GM18511 (cell line): ENCODE measurements at regions not wholly inside any gene's neighbourhood (a gene's known extent, or its start where the extent isn't known, plus 50 kb on each side); places are given as distances from the start of the nearest gene placed in this dataset.
"Not testable (repeated sequence)": the region's sequence is repeated elsewhere in the genome, so short reads cannot be mapped to it uniquely, and the experiment has no call there.

Experiments
- ATAC-seq: cut with Tn5 transposase; IDR thresholded peaks from one replicate; pipeline ENCODE4 v1.9.1; 2021; ENCODE audit warnings: mild to moderate bottlenecking, moderate library complexity; ENCODE audit not compliant: unreplicated experiment

DNA sequence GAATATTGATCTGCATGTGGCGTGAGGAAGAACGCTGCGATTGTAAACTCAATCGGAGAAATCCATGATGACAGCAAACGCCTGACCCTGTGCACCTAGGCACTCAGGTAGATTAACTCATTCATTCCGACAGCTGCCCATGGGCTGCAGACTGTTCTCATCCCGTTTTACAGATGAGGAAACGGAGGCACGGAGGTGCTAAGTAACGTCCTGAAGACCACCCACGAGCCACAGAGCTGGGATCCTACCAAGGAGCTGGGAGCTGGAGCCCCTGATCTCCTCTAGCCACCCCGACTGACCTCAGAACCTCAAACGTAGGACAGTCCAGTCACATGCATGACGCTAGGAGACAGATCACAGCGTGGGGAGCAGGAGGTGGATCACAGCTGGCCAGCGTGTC is 1092.7 kb downstream of the BRD1 start:
- ATAC-seq = no peak

DNA sequence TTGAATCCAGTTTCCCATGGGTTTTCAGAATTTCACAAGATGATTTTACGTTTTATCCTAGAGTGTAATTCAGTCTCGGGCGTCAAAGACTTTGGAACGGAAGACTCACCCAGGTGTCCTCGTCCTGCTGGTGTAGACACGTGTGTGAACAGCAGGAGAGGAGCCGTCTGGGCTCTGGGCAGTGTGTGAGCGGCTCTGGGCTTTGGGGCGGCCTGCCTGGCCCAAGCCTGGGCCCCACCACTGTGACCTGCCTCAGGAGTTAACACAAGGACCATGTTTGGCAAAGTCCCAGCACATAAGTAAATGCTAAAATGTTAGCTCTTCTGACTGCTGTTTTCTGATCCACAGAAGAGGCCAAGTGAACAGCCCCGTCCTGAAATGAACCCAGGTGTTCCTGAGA is 1093.3 kb downstream of the BRD1 start:
- no peak for ATAC-seq

DNA sequence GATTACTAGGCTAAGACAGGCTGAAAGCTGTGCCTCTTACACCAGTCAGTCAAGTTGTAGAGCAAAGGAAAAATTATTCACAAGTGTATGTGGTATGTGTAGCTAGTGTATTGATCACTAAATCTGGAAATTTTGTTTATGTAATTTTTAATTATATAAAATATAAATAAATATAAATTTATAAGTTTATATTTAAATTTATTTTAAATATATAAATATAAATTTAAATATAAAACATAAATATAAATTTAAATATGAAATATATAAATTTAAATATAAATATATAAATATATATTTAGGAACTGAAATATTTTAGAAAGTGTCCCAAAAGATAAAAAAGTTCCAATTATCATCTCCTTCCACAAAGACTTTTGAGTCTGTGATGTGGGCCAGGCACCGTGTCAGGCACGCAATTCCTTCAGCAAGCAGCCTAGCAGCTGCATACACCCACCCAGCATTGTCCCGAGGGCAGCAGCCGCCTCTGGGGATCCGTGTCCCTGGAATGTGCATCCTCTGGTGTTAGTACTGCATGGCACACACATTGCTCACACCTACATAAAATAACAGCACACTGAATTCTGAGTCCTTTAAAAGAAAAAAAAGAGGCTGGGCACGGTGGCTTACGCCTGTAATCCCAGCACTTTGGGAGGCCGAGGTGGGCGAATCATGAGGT is 1098.0 kb downstream of the BRD1 start:
- no peak for ATAC-seq

DNA sequence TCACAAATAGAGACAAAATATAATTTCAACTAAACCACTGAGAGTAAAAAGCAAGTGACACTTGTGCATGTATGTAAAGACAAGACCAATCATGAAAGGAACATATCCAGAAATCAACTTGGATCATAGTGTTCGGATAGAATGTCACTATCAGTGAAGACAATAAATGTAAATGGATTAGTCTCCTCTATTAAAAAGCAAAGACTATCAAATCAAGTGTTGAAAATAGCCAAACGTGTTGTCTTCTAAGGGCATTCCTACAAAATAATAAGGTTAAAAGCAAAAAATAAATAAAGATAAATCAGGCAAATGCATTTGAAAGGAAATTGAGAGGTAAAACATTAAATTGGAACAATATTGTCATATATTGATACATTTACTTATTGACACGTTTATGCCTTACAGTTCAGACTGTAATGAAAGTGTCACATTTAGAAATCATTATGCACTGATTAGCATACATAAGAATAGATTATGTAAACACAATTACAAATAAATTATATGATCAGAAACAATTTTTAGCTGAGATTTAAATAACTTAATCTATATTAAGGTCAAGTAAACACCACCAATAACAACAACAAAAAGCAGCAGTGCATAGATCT is 1100.1 kb downstream of the BRD1 start:
- ATAC-seq = no peak

DNA sequence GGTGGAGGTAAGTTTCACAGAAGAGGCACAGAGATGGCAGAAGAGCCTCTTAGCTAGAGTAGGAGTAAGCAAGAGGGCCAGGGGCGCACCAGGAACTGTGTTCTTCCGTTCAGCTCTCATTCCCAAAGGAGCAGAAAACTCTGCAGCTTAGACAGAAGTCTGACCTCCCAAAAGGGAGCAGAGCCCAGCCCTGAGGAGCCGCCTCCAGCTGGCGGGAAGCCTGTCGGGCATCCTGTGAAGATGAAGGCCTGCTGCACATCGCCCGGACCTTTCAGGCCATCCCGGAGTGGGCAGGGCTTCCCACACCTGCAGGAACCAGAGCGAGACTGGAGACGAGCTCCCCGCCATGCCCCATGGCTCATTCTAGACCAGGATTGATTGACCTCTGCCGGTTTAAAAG is 1102.8 kb downstream of the BRD1 start:
- no peak for ATAC-seq

DNA sequence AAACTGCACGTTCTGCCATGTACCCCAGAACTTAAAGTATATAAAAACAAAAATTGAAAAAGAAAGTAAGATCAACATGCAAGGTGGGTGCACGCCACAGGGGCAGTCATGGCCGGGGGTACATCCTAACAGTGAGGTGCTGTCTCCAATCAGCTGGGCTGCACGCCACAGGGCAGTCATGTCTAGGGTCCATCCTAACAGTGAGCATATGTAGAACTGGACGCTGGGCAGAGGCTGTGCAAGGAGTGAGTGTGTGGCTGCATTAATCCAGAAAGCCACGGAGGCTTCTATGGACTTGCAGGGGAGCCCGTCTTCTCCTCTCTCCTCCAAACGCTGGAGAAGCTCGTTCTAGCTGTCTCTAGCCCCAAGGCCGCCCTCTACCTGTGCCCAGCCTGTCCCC is 1105.0 kb downstream of the BRD1 start:
- no peak for ATAC-seq

DNA sequence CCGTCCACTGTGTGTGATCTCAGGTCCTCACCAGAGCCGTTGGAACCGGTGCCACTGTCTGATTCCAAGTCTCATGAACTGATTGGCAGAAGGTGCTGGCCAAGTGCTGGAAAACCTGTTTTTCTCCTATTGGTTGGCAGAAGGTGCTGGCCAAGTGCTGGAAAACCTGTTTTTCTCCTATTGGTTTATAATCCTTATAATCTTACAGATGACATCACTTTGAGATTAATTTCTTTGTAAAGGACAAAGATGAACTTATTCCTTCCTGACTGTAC is 1106.3 kb downstream of the BRD1 start:
- ATAC-seq = no peak

DNA sequence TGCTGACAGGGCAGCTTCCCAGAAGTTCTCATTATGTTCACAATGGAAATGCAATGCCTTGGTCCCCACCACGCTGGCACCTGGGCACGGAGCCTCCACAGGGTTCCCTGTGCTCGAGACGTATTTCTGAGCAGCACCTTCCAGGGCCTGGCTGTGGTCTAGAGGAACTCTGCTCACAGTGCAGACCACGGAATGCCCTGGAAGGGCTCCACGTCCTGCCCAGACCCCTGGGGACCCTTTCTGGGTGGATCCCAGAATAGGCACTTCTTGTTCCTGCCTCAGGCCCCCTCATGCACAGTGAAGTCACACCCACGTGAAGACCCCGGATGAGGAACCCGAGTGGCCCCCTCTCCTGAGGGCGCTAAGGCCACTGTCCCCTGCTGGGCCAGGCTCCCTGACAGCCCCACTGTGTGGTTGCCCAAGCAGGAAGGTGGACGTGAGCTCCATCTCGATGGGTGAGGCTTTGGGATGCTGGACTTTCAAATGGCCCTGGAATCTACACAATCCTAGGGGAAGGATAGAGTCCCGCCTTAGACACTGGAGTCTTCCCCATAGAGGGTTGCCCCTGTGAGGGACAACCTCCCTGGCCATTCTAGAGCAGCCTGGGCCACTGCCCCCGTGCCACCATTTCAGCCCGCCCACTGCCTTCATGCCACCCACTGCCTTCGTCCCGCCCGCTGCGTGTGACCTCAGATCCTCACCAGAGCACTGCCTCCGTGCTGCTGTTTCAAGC is 1106.8 kb downstream of the BRD1 start:
- ATAC-seq = no peak

DNA sequence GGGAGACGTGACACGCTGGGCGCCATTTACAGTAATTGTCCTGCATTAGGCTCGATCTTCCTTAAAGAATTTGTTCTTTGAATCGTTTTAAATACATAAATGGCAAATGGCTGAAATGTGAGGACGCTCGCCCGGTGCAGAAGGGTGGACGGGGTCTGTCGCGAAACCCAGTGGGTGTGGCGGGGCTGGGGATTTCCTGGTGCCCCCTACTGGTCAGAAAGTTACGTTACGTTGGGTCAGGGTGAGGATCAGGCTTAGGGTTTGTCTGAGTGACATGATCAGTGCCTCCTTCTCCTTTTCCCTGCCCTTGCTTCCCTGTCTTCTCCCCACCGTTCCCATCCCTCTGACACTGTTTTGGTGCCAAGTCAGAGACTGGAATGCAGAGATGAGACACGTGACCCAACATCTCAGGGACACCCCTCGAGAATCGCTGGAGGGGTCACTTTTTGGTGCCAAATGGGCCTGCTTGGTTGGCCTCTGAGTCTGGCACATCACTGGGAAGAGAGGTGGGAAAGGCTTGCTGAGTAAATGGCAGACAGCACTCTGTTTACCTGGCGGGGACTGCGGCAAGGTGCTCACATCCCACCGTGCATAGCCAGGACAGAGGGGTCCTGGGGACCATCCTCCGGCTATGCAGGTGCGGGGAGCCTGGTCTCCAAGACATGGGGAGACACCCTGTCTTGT is 1107.6 kb downstream of the BRD1 start:
- no peak for ATAC-seq

DNA sequence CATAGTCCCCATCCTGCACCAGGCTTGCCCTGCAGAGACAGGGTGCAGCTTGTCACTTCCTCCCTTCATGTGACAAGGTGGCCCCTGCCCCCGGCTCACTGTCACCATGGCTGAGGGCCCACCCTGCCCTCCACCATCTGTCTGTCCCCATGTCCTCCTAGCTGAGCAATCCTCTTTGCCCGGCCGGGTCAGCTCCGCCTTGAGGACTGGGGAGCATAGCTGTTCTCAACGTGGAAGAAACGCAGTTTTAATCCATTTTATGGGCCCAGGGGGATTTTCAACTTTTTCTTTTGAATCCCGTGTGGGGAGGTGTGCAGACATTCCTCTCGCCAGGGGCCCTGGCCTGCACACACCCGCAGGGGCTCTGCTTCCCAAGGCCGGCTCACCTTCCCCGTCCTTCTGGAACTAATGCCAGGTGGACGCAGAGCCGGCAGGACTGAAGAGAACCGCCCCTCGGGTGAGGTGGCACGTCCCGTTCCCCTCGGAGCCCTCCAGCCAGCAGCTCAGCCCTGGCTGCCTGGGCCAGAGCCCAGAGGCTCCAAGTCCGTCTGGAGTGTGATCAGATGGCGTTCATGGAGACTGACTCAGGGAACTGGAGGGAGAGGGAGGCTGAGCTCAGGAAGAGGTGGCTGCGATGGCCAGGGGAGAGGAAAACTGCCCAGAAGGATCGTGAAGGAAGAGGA is 1108.7 kb downstream of the BRD1 start:
- ATAC-seq = no peak

DNA sequence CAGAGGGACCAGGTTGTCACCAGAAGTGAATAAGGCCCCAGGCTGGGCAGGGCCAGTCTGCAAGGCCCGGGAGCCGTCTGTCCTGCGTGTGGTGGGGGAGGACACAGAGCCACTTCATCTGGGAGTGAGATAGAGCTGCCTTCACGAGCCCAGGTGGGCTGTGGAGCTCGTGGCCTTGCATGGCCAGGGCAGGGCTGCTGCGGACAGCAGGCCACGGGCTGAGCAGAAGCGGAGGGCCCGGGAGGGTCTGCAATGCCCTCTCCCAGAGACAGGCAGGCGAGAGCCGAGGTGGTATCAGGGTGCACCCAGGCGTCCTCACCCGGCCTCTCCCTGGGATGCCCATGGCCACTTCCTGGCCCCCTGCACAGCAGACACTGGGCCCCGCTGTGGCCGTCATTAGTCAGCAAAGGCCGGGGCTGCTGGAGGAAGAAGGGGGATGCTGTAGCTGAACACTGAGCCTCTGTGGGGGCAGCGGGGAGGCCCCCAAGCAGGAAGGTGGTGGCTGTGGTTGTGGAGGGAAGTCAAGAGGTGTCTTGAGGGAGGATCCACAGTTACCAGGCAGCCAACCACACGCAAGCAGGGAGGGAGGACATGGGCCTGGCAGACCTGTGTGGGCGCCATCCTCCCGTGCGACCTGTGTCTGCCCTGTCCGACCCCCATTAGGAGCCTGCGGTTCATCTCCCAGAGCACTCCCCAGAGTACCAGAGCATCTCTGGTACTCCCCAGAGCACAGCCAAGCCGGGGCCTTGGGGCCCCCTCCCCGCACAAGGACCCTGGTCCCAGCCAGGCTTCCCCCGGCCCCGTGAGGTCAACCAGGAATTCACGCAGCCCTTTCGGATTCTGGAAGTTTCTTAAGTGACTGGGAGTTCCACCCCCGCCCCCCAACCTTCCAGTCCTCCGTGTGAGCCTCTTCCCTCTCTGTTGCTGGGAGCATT is 1109.5 kb downstream of the BRD1 start:
- no peak for ATAC-seq

DNA sequence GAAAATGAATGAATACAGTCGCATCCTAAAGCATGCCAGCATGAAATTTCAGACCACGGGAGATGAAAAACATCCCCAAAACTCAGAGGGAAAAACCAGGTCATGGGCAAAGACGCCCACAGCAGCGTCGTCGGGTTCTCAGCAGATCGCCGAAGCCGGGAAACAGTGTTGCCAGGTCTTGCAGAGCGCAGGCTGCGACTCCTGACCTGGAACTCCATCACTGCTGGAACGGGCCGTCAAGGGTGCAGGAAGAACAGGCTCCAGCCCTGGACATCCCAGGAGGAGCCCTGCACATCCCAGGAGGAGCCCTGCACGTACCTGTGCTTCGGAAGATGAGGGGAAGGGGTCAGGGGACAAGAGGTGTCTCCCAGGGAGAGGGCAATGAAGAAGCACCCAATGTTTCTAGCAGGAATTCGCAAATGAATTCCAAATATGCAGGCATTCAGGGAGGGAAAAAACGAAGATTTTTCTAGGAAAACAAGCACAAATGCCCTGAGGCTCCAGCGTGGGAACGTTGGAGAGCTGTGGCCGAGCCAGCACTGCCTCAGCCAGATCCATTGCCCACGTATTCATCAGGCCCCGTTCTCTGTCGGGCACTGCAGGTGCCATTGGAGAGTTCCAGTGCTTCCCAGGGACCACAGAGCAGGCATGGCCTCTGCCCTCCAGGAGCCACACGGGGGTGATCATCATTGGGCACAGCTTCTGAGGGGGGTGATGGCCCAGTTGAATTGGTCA is 1110.4 kb downstream of the BRD1 start:
- no peak for ATAC-seq

DNA sequence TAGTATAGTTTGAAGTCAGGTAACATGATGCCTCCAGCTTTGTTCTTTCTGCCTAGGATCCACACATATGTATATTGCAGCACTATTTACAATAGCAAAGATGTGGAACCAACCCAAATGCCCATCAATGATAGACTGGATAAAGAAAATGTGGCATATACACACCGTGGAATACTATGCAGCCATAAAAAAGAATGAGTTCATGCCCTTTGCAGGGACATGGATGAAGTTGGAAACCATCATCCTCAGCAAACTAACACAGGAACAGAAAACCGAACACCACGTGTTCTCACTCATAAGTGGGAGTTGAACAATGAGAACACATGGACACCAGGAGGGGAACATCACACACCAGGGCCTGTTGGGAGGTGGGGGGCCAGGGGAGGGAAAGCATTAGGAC is 1111.5 kb downstream of the BRD1 start:
- ATAC-seq = not testable (repeated sequence)

DNA sequence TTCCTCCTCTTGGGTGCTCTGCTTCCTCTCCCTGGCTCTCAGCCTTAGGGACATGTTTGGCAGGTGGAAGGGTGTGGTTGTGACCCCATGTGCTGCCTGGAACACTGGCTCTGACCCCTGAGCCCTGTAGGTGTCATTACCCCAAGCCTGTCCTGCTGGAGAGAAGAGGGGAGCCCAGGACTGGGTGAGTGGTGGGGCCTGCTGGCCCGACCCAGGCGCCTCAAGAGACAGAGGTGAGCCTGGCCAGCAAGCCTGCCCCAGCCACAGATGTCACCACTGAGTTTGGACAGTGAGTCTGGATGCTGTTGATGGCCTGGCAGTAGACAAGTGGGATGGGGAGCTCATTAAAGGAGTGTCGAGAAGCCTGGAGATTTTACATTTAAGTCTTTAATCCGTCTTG is 1112.2 kb downstream of the BRD1 start:
- ATAC-seq = no peak

DNA sequence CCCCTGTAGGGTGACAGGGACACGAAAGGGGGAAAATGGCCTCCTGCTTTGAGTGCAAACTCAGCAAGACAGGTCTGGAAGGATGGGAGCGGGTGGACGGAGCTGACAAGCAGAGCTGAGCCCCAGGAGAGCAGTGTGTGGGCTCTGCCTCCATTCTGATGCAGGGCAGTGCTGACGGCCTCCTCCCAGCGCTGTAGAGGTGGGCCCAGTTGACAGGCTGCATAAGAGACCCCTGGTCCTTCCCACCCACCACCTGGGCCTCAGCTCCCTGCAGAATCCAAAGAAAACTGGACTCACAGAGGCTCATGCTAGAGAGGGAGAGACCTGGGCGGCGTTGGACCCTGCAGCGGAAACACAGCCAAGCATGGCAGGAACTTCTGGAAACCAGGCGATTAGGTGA is 1113.4 kb downstream of the BRD1 start:
- no peak for ATAC-seq

DNA sequence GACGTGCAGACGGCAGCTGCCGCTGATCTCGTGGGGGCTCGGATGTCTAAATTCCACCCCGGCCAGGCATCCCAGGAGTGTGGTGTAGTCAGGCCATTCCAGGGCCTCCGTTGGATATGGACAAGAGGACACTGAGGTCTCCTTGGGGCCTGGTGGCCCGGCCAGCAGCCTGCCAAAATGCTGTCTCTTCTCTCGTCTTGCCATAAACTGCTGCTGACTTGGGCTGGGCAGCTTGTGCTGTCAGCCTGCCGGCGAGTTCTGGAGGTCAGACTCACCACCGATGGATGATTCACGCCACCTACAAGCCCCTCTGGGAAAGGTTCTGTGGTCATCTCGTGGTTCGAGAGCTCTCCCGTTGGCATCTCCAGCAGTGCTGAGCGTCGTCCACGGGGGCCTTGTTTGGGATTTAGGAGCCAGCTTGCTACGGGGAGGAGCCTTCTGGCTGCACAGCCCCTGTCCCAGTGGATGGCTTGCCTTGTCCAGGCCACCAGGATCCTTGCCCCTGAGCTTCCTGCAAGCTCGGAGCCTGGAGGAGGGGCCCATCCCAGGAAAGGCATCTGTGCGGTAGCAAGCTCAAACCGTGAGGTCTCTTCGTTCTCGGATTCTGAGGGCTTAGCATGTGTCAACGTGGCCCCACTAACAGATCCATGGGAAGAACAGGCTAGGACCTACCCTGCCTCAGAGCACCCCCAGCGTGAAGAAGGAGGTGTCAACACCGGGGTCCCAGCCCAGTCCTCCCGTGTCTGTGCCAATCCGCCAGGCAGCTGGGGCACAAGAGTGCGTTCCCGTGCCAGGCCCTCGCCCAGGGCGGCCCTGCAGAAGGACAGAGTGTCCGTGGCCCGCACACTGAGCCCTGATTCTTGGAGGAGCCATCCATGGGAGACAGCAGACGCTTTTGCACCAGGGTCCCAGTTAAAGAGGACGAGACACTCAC is 1114.1 kb downstream of the BRD1 start:
- no peak for ATAC-seq

DNA sequence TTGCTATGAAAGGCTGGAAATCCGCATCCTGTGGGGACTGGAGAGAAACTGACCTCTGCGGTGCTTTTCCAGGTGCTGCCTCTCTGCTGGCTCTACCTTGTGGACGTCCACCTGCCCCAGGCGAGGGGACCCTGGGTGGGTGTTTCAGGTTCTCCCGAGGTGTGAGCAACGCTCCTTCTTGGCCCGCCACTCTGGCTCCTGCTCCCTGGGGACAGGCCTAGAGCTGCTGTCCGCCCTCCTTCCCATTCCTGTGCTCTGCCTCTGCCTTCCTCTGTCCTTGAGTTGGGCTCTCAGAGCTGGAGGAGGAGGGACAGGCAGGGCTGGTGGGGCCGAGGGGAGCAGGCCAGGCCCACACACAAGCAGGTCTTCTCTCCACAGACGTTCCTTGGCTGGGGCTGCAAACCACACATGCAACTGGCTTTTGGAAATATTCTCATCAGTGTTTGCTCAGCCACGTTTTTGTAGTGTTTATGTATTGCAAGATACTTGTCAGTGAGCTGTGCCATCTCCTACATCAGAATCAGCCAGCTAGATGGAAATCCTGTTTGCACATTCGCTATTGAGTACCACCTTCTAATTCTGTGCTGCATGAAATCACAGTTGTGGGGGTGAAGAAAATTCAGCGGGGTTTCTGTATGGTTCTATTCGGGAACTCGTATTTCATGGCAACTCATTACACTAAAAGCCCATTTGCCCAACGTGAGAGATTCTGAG is 1115.0 kb downstream of the BRD1 start:
- no peak for ATAC-seq

DNA sequence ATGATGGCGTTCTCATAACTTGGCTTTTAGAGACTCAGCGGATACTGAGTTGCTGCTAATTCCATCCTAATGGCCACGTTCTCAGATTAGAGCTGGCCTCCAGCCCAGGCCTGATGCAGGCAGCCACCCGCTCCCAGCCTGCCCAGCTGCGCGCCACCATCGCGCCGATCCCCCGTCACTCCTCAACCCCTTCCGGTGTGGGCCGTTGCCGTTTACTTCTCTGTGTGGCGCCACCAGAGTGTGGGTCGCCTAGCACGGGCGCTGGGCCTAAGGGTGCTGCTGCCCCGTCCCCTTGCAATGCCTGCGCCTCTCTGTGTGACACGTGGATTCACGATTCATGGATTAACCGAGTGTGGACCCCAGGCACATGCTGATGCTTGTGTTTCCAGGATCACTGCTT is 1116.0 kb downstream of the BRD1 start:
- no peak for ATAC-seq
